K562 (cell line): ENCODE measurements at regions not wholly inside any gene's neighbourhood (a gene's known extent, or its start where the extent isn't known, plus 50 kb on each side); places are given as distances from the start of the nearest gene placed in this dataset.

Experiments
- GMEB1 ChIP-seq: fragments of 250-450 bp; sonication (Bioruptor Pico); IDR thresholded peaks from 2 replicates; pipeline ENCODE4 v1.4.0; 2020; ENCODE audit warnings: mild to moderate bottlenecking
- HMGN3 ChIP-seq: IDR thresholded peaks from 2 replicates; pipeline ENCODE4 v1.6.1; 2011; ENCODE audit warnings: borderline replicate concordance, low read depth, mild to moderate bottlenecking, mixed read lengths, low read length; ENCODE audit not compliant: insufficient read length; ENCODE audit errors: extremely low read depth
- MEIS2 ChIP-seq: fragments of 450-650 bp; IDR thresholded peaks from 2 replicates; pipeline ENCODE4 v1.6.1; 2014; ENCODE audit warnings: mild to moderate bottlenecking; ENCODE audit not compliant: partially characterized antibody
- NFE2L1 ChIP-seq: fragments of 450-650 bp; IDR thresholded peaks from 2 replicates; pipeline ENCODE4 v1.6.1; 2016; ENCODE audit warnings: missing genetic modification characterization, low read depth, mild to moderate bottlenecking, missing compliant biosample characterization, moderate library complexity, borderline replicate concordance
- NFIC ChIP-seq: fragments of 450-650 bp; IDR thresholded peaks from 2 replicates; pipeline ENCODE4 v1.6.1; 2017; ENCODE audit warnings: mild to moderate bottlenecking, inconsistent platforms
- PRDM10 ChIP-seq: fragments of 450-650 bp; IDR thresholded peaks from 2 replicates; pipeline ENCODE4 v1.6.1; 2018; ENCODE audit not compliant: partially characterized antibody
- RBFOX2 ChIP-seq: fragments of 200-400 bp; formaldehyde crosslinking; IDR thresholded peaks from 2 replicates; pipeline ENCODE4 v1.6.1; 2017; ENCODE audit warnings: low read depth, mild to moderate bottlenecking, low read length, moderate library complexity
- ZMIZ1 ChIP-seq, 2 experiments: fragments of 150-350 bp in 1 of 2; IDR thresholded peaks; 2 replicates each; pipeline ENCODE4 v1.6.1; 2012 to 2016; ENCODE audit warnings: low read depth in 2 of 2, low read length in 2 of 2, mild to moderate bottlenecking in 1 of 2, moderate library complexity in 1 of 2

GRCh38 chr16:85395207-85395912 is 217.8 kb upstream of the GSE1 start (continued):
- peak; percentile 85 for TF ChIP-seq MEIS2
- peak; percentile 22 for TF ChIP-seq HMGN3
- TF ChIP-seq GMEB1 = peak; percentile 12; the same call in 1 of the 2 replicates
- no peak for TF ChIP-seq ZMIZ1 (IDR thresholded peaks at IDR 0.05; ENCODE audit: low read depth in 2 of 2, low read length in 2 of 2)
- TF ChIP-seq RBFOX2 = no peak
- TF ChIP-seq NFIC = peak; percentile 90
- no peak for TF ChIP-seq NFE2L1 (tag)
- peak; percentile 9 for TF ChIP-seq PRDM10
